ENCODE measurements at regions not wholly inside any gene's neighbourhood (a gene's known extent, or its start where the extent isn't known, plus 50 kb on each side); places are given as distances from the start of the nearest gene placed in this dataset.
"Not testable (repeated sequence)": the region's sequence is repeated elsewhere in the genome, so short reads cannot be mapped to it uniquely, and the experiment has no call there.

DNA sequence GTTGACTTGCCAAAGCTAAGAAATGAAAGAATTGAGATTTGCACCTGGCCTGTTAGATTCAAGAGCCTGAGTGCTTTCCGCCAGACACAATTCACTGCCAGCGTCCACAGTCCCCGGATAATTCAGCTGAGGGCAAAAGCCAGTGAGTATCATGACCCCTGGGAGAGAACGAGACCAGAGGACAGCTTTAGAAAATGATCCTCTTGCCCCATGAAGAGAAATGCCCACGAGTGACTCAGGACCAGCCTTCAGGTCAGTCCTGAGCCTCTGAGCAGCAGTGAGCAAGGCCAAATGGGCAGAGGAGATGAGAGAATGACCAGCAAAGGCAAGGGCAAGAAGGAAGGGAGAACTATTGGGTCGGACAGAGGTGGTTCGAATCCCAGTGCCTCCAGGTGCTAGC, 273.5 kb downstream of the FAM43A start (continued):
- TF ChIP-seq, protein P1, sequence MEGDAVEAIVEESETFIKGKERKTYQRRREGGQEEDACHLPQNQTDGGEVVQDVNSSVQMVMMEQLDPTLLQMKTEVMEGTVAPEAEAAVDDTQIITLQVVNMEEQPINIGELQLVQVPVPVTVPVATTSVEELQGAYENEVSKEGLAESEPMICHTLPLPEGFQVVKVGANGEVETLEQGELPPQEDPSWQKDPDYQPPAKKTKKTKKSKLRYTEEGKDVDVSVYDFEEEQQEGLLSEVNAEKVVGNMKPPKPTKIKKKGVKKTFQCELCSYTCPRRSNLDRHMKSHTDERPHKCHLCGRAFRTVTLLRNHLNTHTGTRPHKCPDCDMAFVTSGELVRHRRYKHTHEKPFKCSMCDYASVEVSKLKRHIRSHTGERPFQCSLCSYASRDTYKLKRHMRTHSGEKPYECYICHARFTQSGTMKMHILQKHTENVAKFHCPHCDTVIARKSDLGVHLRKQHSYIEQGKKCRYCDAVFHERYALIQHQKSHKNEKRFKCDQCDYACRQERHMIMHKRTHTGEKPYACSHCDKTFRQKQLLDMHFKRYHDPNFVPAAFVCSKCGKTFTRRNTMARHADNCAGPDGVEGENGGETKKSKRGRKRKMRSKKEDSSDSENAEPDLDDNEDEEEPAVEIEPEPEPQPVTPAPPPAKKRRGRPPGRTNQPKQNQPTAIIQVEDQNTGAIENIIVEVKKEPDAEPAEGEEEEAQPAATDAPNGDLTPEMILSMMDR (IDR thresholded peaks at IDR 0.05) = no peak
- TF ChIP-seq JUND (IDR thresholded peaks at IDR 0.05) (no peak), YY1 (IDR thresholded peaks at IDR 0.05; ENCODE audit: low read depth) (no peak), SIN3A (IDR thresholded peaks at IDR 0.05; ENCODE audit: borderline replicate concordance, low read depth, low read length) (no peak), TAF1 (IDR thresholded peaks at IDR 0.05; ENCODE audit: borderline replicate concordance, low read depth, low read length) (no peak), RXRA (IDR thresholded peaks at IDR 0.05; ENCODE audit: borderline replicate concordance, low read depth) (no peak), ELF1 (IDR thresholded peaks at IDR 0.05) (no peak)

DNA sequence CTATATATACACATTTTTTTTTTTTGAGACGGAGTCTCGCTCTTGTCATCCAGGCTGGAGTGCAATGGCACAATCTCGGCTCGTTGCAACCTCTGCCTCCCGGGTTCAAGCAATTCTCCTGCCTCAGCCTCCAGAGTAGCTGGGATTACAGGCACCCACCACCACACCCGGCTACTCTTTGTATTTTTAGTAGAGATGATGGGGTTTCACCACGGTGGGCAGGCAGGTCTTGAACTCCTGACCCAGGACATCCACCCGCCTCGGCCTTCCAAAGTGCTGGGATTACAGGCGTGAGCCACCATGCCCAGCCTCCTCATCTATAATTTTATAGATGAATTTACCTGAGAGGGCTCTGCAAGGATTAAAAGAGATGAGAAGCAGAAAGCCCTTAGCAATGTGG, 274.0 kb downstream of the FAM43A start:
- CTCF ChIA-PET = interaction anchor here (1.9 to 2.1 kb wide), 2 partner anchors 8 to 277 kb away, joined by 5 to 6 read pairs; no protein-coding TSS in a partner anchor
- H3K9me2 ChIP-seq; H2AFZ ChIP-seq (ENCODE audit: low read depth); H3K4me3 ChIP-seq (ENCODE audit: low read depth in 2 of 2, low read length in 1 of 2); H3K36me3 ChIP-seq (replicated peaks in 1 of 2; ENCODE audit: control insufficient read depth in 1 of 2, insufficient read depth in 2 of 2, low read length in 1 of 2); H3F3A ChIP-seq (replicated peaks; ENCODE audit: insufficient read depth); POLR2A ChIA-PET; H3K4me1 ChIP-seq (ENCODE audit: control insufficient read depth in 1 of 2, insufficient read depth in 2 of 2, low read depth in 1 of 2, low read length in 1 of 2); H3K27me3 ChIP-seq (ENCODE audit: insufficient read depth); H3K4me2 ChIP-seq; H4K20me1 ChIP-seq (ENCODE audit: insufficient read depth); H3K27ac ChIP-seq (ENCODE audit: low read depth in 2 of 2, low read length in 1 of 2); DNase-seq; H3K9me3 ChIP-seq; H3K79me2 ChIP-seq (ENCODE audit: insufficient read depth); H3K9ac ChIP-seq: not testable (repeated sequence)
- WGBS (ENCODE audit: low lambda C conversion rate) = 83% methylated on average over 10 of the region's 10 CpGs

DNA sequence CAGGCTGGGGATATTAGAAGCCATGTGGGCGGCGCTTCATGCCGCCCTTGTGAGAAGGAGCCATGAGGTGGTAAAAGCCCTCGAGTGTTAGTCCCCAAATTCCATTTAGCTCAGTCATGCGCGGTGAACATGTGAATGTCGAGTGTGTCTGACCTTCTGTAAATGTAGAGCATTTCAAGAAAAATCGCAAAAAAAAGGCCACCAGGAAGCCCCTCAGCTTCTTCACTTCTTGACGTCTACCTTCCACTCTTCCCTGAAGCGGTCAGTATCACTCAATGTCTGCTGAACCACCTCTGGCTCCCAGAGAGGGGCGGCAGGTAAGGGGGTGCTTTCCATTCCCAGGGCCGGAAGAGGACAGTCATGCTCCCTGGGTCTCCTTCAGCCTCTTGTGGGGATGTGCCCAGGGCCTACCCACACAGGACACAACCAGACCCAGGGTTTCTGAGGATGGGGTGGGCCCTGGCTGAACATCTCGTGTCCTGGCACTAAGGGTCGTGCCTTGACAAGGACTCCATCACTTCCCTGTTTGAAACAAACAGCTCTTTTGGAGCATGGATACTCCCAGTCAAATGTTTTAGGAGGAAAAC, 274.9 kb downstream of the FAM43A start:
- no peaks in the 10 kb centered on the region for H4K20me1 ChIP-seq (ENCODE audit: insufficient read depth)
- no peaks in the 10 kb centered on the region; a peak in 1 of 4 replicates for H3K4me1 ChIP-seq (ENCODE audit: control insufficient read depth in 1 of 2, insufficient read depth in 2 of 2, low read depth in 1 of 2, low read length in 1 of 2)
- no peak for DNase-seq
- 77% methylated on average over 10 of the region's 14 CpGs for WGBS (ENCODE audit: low lambda C conversion rate)
- CTCF ChIA-PET = interaction anchor here (2.1 kb wide), 1 partner anchor 278 kb away, joined by 6 read pairs; no protein-coding TSS in a partner anchor
- H3K9me2 ChIP-seq = no peaks in the 10 kb centered on the region
- no peaks in the 10 kb centered on the region for H3K36me3 ChIP-seq (replicated peaks in 1 of 2; ENCODE audit: control insufficient read depth in 1 of 2, insufficient read depth in 2 of 2, low read length in 1 of 2)
- no peaks in the 10 kb centered on the region for H3K79me2 ChIP-seq (ENCODE audit: insufficient read depth)
- H3K9ac ChIP-seq = no peak overlapping the region
- H3K9me3 ChIP-seq = no peaks in the 10 kb centered on the region
- no peaks in the 10 kb centered on the region for H3F3A ChIP-seq (replicated peaks; ENCODE audit: insufficient read depth)
- no peak overlapping the region for H3K27ac ChIP-seq (ENCODE audit: low read depth in 2 of 2, low read length in 1 of 2)
- H3K4me2 ChIP-seq = no peak overlapping the region
- H2AFZ ChIP-seq (ENCODE audit: low read depth) = no peak overlapping the region
- no peaks in the 10 kb centered on the region; the same call in 1 of the 2 replicates for H3K27me3 ChIP-seq (ENCODE audit: insufficient read depth)
- H3K4me3 ChIP-seq (ENCODE audit: low read depth in 2 of 2, low read length in 1 of 2) = no peak overlapping the region
- POLR2A ChIA-PET = no interaction called here
- TF ChIP-seq EZH2phosphoT487 (IDR thresholded peaks at IDR 0.05; ENCODE audit: borderline replicate concordance, low read depth) (no peak), TAF1 (IDR thresholded peaks at IDR 0.05; ENCODE audit: borderline replicate concordance, low read depth, low read length) (no peak), EP300 (IDR thresholded peaks at IDR 0.05; ENCODE audit: borderline replicate concordance in 1 of 2, low read depth in 1 of 2, low read length in 1 of 2) (no peak), YY1 (IDR thresholded peaks at IDR 0.05; ENCODE audit: low read depth) (no peak), SIN3A (IDR thresholded peaks at IDR 0.05; ENCODE audit: borderline replicate concordance, low read depth, low read length) (no peak), POLR2AphosphoS5 (IDR thresholded peaks at IDR 0.05; ENCODE audit: low read depth, low read length) (no peak), CHD2 (IDR thresholded peaks at IDR 0.05; ENCODE audit: low read length, partially characterized antibody) (no peak), ELF1 (IDR thresholded peaks at IDR 0.05) (no peak), FOSL2 (IDR thresholded peaks at IDR 0.05; ENCODE audit: borderline replicate concordance, low read depth) (no peak), RFX5 (IDR thresholded peaks at IDR 0.05; ENCODE audit: low read length) (no peak), TEAD4 (IDR thresholded peaks at IDR 0.05; ENCODE audit: borderline replicate concordance, insufficient read depth) (no peak), SMC3 (IDR thresholded peaks at IDR 0.05; ENCODE audit: low read depth, low read length) (no peak), RAD21 (IDR thresholded peaks at IDR 0.05; ENCODE audit: low read length) (no peak), MEF2A (IDR thresholded peaks at IDR 0.05; ENCODE audit: borderline replicate concordance, low read depth) (no peak)
- TF ChIP-seq, protein P2, sequence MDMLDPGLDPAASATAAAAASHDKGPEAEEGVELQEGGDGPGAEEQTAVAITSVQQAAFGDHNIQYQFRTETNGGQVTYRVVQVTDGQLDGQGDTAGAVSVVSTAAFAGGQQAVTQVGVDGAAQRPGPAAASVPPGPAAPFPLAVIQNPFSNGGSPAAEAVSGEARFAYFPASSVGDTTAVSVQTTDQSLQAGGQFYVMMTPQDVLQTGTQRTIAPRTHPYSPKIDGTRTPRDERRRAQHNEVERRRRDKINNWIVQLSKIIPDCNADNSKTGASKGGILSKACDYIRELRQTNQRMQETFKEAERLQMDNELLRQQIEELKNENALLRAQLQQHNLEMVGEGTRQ (IDR thresholded peaks at IDR 0.05; ENCODE audit: borderline replicate concordance, low read depth, low read length) = no peak
- TF ChIP-seq, protein P3, sequence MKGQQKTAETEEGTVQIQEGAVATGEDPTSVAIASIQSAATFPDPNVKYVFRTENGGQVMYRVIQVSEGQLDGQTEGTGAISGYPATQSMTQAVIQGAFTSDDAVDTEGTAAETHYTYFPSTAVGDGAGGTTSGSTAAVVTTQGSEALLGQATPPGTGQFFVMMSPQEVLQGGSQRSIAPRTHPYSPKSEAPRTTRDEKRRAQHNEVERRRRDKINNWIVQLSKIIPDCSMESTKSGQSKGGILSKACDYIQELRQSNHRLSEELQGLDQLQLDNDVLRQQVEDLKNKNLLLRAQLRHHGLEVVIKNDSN (IDR thresholded peaks at IDR 0.05; ENCODE audit: borderline replicate concordance, low read depth) = no peak
- TF ChIP-seq, protein P1 (IDR thresholded peaks at IDR 0.05) = no peak
